NCI-H2107 treated with DMSO at 0.1 percent for 48 hours (cell line): ENCODE measurements at regions not wholly inside any gene's neighbourhood (a gene's known extent, or its start where the extent isn't known, plus 50 kb on each side); places are given as distances from the start of the nearest gene placed in this dataset.

Experiments
- DNase-seq: peaks from one replicate; lab custom pipeline; 2025; ENCODE audit not compliant: unreplicated experiment; lab: John Stamatoyannopoulos, UW

- DNase-seq: no peak
These were observed 49.8 kb upstream of the AGPS start for GRCh38 chr2:177342736-177343135.
